Activated T-cell treated with anti-CD3 and anti-CD28 coated beads, Interleukin-2, amount 50 U/mL, for 4 hours (primary cell): ENCODE measurements at regions not wholly inside any gene's neighbourhood (a gene's known extent, or its start where the extent isn't known, plus 50 kb on each side); places are given as distances from the start of the nearest gene placed in this dataset.

Experiments used
- ATAC-seq, 2 donors: fragments of 200-7000 bp; cut with Tn5 transposase; one replicate each; pipeline ENCODE4 v1.10.0; 2021
- DNase-seq: peaks from one replicate; pipeline ENCODE4 v3.0.0-alpha.2; 2020
- H3K27me3 Mint-ChIP-seq: one replicate; pipeline ENCODE4 v1.8.0; 2021; ENCODE audit warnings: low read depth, mixed read lengths
- H3K36me3 Mint-ChIP-seq: one replicate; pipeline ENCODE4 v1.8.0; 2022; ENCODE audit warnings: mixed read lengths; ENCODE audit not compliant: insufficient read depth
- H3K4me1 Mint-ChIP-seq: one replicate; pipeline ENCODE4 v1.8.0; 2021; ENCODE audit warnings: low read depth, mixed read lengths
- H3K4me3 Mint-ChIP-seq: one replicate; pipeline ENCODE4 v1.8.0; 2021; ENCODE audit warnings: mild to moderate bottlenecking, moderate library complexity, mixed read lengths
- H3K9me3 Mint-ChIP-seq: one replicate; pipeline ENCODE4 v1.8.0; 2021; ENCODE audit warnings: mixed read lengths

GRCh38 chr13:83272076-83272475 lies 610.2 kb downstream of the SLITRK1 start:
- ATAC-seq = no peak
- Mint-ChIP-seq H3K27me3 (no peaks in the 10 kb centered on the region), H3K4me1 (no peaks in the 10 kb centered on the region), H3K36me3 (no peaks in the 10 kb centered on the region), H3K9me3 (peaks cover 3% of the 10 kb centered on the region), H3K4me3 (no peak overlapping the region)
- DNase-seq = no peak

GRCh38 chr13:83265279-83265678 lies 617.0 kb downstream of the SLITRK1 start:
- Mint-ChIP-seq H3K36me3 (no peaks in the 10 kb centered on the region), H3K9me3 (peaks cover 5% of the 10 kb centered on the region), H3K4me1 (no peaks in the 10 kb centered on the region), H3K4me3 (no peak overlapping the region), H3K27me3 (no peaks in the 10 kb centered on the region)
- DNase-seq (no peak), ATAC-seq (no peak)

GRCh38 chr13:83248751-83249150 lies 633.5 kb downstream of the SLITRK1 start:
- Mint-ChIP-seq H3K27me3 (no peaks in the 10 kb centered on the region), H3K36me3 (no peaks in the 10 kb centered on the region), H3K4me1 (no peaks in the 10 kb centered on the region), H3K9me3 (peaks cover 12% of the 10 kb centered on the region), H3K4me3 (no peak overlapping the region)
- DNase-seq = no peak
- ATAC-seq = no peak

- no peaks in the 10 kb centered on the region for H3K36me3 Mint-ChIP-seq
- H3K4me3 Mint-ChIP-seq = no peak overlapping the region
- DNase-seq = no peak
- H3K27me3 Mint-ChIP-seq = no peaks in the 10 kb centered on the region
- H3K4me1 Mint-ChIP-seq = no peaks in the 10 kb centered on the region
- ATAC-seq = no peak
- peaks cover 10% of the 10 kb centered on the region for H3K9me3 Mint-ChIP-seq
Measured at GRCh38 chr13:83232626-83233025, 649.6 kb downstream of the SLITRK1 start.

GRCh38 chr13:83229574-83230305 lies 652.5 kb downstream of the SLITRK1 start:
- Mint-ChIP-seq H3K36me3 (no peaks in the 10 kb centered on the region), H3K9me3 (peaks cover 14% of the 10 kb centered on the region), H3K27me3 (no peaks in the 10 kb centered on the region), H3K4me3 (no peak overlapping the region), H3K4me1 (no peaks in the 10 kb centered on the region)
- no peak for DNase-seq
- ATAC-seq = no peak

GRCh38 chr13:83223546-83223945 lies 658.7 kb downstream of the SLITRK1 start:
- H3K9me3 Mint-ChIP-seq = peaks cover 11% of the 10 kb centered on the region
- H3K4me1 Mint-ChIP-seq = no peaks in the 10 kb centered on the region
- no peak for ATAC-seq
- H3K4me3 Mint-ChIP-seq = no peak overlapping the region
- H3K36me3 Mint-ChIP-seq = no peaks in the 10 kb centered on the region
- no peaks in the 10 kb centered on the region for H3K27me3 Mint-ChIP-seq
- no peak for DNase-seq

- Mint-ChIP-seq H3K36me3 (no peaks in the 10 kb centered on the region), H3K9me3 (peaks cover 8% of the 10 kb centered on the region), H3K4me1 (no peaks in the 10 kb centered on the region), H3K4me3 (no peak overlapping the region), H3K27me3 (no peaks in the 10 kb centered on the region)
- DNase-seq (no peak), ATAC-seq (no peak)
Measured at GRCh38 chr13:83221813-83222241, 660.4 kb downstream of the SLITRK1 start.

GRCh38 chr13:83221256-83221655 lies 661.0 kb downstream of the SLITRK1 start:
- peaks cover 8% of the 10 kb centered on the region for H3K9me3 Mint-ChIP-seq
- H3K36me3 Mint-ChIP-seq = no peaks in the 10 kb centered on the region
- H3K4me1 Mint-ChIP-seq = no peaks in the 10 kb centered on the region
- no peaks in the 10 kb centered on the region for H3K27me3 Mint-ChIP-seq
- ATAC-seq (no peak), DNase-seq (no peak)
- no peak overlapping the region for H3K4me3 Mint-ChIP-seq

- DNase-seq = no peak
- no peaks in the 10 kb centered on the region for H3K36me3 Mint-ChIP-seq
- no peak for ATAC-seq
- H3K27me3 Mint-ChIP-seq = no peaks in the 10 kb centered on the region
- H3K4me1 Mint-ChIP-seq = no peaks in the 10 kb centered on the region
- peaks cover 8% of the 10 kb centered on the region for H3K9me3 Mint-ChIP-seq
- no peak overlapping the region for H3K4me3 Mint-ChIP-seq
Measured at GRCh38 chr13:83220241-83220640, 662.0 kb downstream of the SLITRK1 start.

GRCh38 chr13:83219832-83220231 lies 662.4 kb downstream of the SLITRK1 start:
- H3K36me3 Mint-ChIP-seq = no peaks in the 10 kb centered on the region
- no peak for ATAC-seq

GRCh38 chr13:83216479-83217245 lies 665.6 kb downstream of the SLITRK1 start:
- Mint-ChIP-seq H3K36me3 (no peaks in the 10 kb centered on the region), H3K4me3 (no peak overlapping the region), H3K9me3 (peaks cover 16% of the 10 kb centered on the region), H3K4me1 (no peaks in the 10 kb centered on the region), H3K27me3 (no peaks in the 10 kb centered on the region)
- no peak for DNase-seq
- ATAC-seq = no peak

More at GRCh38 chr13:83219832-83220231, 662.4 kb downstream of the SLITRK1 start:
- Mint-ChIP-seq H3K9me3 (peaks cover 8% of the 10 kb centered on the region), H3K4me3 (no peak overlapping the region), H3K27me3 (no peaks in the 10 kb centered on the region), H3K4me1 (no peaks in the 10 kb centered on the region)
- no peak for DNase-seq

GRCh38 chr13:83215627-83216026 lies 666.6 kb downstream of the SLITRK1 start:
- Mint-ChIP-seq H3K4me1 (no peaks in the 10 kb centered on the region), H3K36me3 (no peaks in the 10 kb centered on the region), H3K4me3 (no peak overlapping the region), H3K9me3 (peaks cover 21% of the 10 kb centered on the region), H3K27me3 (no peaks in the 10 kb centered on the region)
- ATAC-seq = no peak
- no peak for DNase-seq

GRCh38 chr13:83214452-83214851 lies 667.8 kb downstream of the SLITRK1 start:
- Mint-ChIP-seq H3K36me3 (no peaks in the 10 kb centered on the region), H3K9me3 (peaks cover 18% of the 10 kb centered on the region), H3K27me3 (no peaks in the 10 kb centered on the region)

GRCh38 chr13:83211301-83211700 lies 671.0 kb downstream of the SLITRK1 start:
- H3K36me3 Mint-ChIP-seq = no peaks in the 10 kb centered on the region
- H3K4me3 Mint-ChIP-seq = no peak overlapping the region
- no peaks in the 10 kb centered on the region for H3K27me3 Mint-ChIP-seq
- no peaks in the 10 kb centered on the region for H3K4me1 Mint-ChIP-seq
- peaks cover 13% of the 10 kb centered on the region for H3K9me3 Mint-ChIP-seq
- ATAC-seq (no peak), DNase-seq (no peak)

More at GRCh38 chr13:83214452-83214851, 667.8 kb downstream of the SLITRK1 start:
- no peaks in the 10 kb centered on the region for H3K4me1 Mint-ChIP-seq
- DNase-seq (no peak), ATAC-seq (no peak)
- H3K4me3 Mint-ChIP-seq = no peak overlapping the region

GRCh38 chr13:83204886-83205285 lies 677.4 kb downstream of the SLITRK1 start:
- H3K4me3 Mint-ChIP-seq = no peak overlapping the region
- H3K27me3 Mint-ChIP-seq = no peaks in the 10 kb centered on the region

More at GRCh38 chr13:83204886-83205285, 677.4 kb downstream of the SLITRK1 start:
- Mint-ChIP-seq H3K4me1 (no peaks in the 10 kb centered on the region), H3K9me3 (peaks cover 6% of the 10 kb centered on the region), H3K36me3 (no peaks in the 10 kb centered on the region)
- ATAC-seq (no peak), DNase-seq (no peak)
